Astrocyte (in vitro differentiated cells and primary cell): ENCODE measurements at regions not wholly inside any gene's neighbourhood (a gene's known extent, or its start where the extent isn't known, plus 50 kb on each side); places are given as distances from the start of the nearest gene placed in this dataset.

ENCODE experiments used
- CTCF ChIP-seq: IDR thresholded peaks from 2 replicates; pipeline ENCODE4 v1.5.1; 2011; ENCODE audit warnings: low read depth, mild to moderate bottlenecking, inconsistent platforms, low read length, moderate library complexity; ENCODE audit not compliant: insufficient read depth
- EZH2 ChIP-seq: IDR thresholded peaks from 2 replicates; pipeline ENCODE4 v1.6.1; 2012; ENCODE audit warnings: mild to moderate bottlenecking, low read length, inconsistent platforms; ENCODE audit not compliant: insufficient read depth

- TF ChIP-seq CTCF = no peak
- no peak for TF ChIP-seq EZH2
Measured at GRCh38 chr18:73961804-73962203, 185.8 kb downstream of the FBXO15 start.
